HG03095 (cell line): ENCODE measurements at regions not wholly inside any gene's neighbourhood (a gene's known extent, or its start where the extent isn't known, plus 50 kb on each side); places are given as distances from the start of the nearest gene placed in this dataset.
"Not testable (repeated sequence)": the region's sequence is repeated elsewhere in the genome, so short reads cannot be mapped to it uniquely, and the experiment has no call there.

Experiments used
- ATAC-seq: cut with Tn5 transposase; IDR thresholded peaks from one replicate; pipeline ENCODE4 v1.9.1; 2021; ENCODE audit warnings: moderate library complexity; ENCODE audit not compliant: unreplicated experiment

DNA sequence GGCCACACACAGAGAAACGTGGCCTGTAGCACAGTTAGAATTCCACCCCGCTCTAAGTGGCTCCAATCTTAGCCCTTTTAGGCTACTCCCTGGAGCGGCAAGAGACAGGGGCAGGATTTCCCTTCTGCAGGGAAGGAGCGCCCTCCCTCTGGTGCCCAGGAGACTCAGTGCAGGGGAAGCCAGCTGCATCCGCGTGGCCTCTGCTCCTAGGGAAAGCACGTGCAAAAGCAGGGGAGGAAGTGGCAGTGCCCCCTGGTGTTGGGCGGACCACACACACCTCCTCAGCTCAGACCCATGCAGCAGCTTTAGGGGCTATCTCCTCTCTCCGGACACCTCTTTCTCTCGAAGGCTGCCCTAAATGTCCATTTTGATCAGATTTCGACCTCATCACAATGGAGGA lies 50.0 kb downstream of the SPRING1 start:
- ATAC-seq = no peak

- ATAC-seq = no peak
These were observed 53.0 kb downstream of the SPRING1 start for GRCh38 chr12:116684891-116685290.

- no peak for ATAC-seq
These were observed 60.6 kb downstream of the SPRING1 start for GRCh38 chr12:116677202-116677661.

DNA sequence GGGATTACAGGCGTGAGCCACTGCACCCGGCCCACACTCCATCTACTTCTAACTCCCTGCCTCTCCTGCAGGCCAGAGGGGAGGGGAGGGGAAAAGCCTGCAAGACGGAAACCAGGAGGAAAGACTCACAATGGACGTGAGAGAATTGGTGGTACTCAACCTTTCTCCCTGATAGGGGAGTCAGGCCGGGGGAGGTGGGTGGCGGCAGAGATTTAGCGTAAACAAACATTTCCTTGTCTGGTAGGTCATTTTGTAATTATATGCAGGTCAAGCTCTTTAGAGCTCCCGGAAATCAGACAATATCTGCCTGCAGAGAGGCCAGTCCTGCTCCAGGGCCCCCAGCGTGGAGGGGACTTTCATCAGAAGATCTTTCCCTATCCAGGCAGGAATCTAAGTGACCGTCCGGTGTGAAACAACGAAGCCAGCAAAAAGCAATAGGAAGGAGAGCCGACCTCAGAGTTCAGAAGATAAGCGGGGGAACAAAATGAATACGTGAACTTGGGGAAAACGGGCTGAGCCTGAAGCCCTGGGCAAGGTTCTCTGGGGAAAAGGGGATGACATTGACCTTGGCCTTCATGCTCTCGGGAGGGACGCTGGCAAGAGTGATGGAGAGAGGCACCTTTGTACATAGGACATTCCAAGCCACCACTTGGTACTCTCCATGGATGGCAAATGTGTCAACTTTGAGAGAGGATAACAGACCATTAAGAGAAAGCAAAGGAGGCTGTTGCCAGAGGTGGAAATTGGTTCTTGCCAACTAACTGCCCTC lies 62.3 kb downstream of the SPRING1 start:
- no peak for ATAC-seq

GRCh38 chr12:116674643-116675183 lies 63.2 kb downstream of the SPRING1 start:
- ATAC-seq = no peak

DNA sequence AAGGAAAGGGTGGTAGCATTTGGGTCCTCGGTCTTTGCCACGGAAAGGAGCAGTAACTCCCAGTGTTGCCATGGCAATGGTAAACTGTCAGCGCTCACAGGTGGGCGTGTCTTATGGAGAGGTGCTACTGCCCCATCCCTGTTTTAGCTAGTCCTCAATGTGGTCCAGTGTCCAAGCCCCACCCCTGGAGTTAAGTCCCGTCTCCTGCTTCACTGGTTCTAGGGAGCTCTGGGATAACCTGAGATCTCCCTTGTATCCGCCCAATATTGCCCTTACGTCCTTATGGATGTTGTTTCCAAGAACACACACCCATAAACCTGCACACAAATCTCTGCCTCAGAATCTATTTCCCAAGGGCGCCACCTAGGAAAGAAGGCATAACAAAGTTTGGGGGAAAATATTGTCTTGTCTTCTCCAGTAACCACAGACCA lies 64.2 kb downstream of the SPRING1 start:
- ATAC-seq = no peak

DNA sequence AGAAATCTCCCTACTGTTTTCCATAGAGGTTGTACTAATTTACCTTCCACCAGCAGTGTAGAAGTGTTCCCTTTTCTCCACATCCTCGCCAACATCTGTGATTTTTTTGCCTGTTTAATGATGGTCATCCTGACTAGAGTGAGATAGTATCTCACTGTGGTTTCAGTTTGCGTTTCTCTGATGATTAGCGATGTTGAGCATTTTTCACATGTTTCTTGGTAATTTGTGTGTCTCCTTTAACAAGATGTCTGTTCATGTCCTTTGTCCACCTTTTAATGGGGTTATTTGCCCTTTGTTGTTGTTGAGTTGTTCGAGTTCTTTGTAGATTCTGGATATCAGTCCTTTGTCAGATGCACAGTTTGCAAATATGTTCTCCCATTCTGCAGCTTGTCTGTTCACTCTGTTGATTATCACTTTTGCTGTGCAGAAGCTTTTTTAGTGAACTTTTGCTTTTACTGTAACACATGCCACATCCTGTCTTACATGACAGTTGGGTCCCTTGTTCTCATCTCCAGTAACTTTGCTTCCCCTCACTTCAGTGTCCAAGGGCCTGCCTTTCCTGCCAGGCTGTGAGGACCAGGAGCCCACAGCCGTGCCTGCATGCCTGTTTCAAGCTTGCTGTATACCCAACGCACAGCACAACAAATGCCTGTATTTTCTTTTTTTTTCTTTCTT lies 64.9 kb downstream of the SPRING1 start:
- ATAC-seq = peak; percentile 70

DNA sequence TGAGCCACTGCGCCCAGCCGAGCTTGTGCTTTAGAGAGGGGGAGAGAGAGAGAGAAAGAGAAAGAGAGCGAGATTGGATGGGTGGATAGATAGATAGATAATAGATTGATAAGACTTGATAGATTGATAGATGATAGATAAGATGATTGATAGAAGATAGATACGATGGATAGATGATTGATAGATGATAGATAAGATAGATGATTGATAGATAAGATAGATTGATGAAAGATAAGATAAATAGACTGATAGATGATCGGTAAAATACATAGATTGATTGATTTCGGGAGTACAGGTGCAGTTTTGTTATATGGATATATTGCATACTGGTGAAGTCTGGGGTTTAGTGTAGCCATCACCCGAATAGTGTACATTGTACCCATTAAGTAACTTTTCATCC lies 65.9 kb downstream of the SPRING1 start:
- no peak for ATAC-seq

- no peak for ATAC-seq
These were observed 67.0 kb downstream of the SPRING1 start for GRCh38 chr12:116670859-116671258.

GRCh38 chr12:116667752-116668151 lies 70.1 kb downstream of the SPRING1 start:
- no peak for ATAC-seq

GRCh38 chr12:116666829-116667228 lies 71.0 kb downstream of the SPRING1 start:
- ATAC-seq = not testable (repeated sequence)

- no peak for ATAC-seq
These were observed 71.6 kb downstream of the SPRING1 start for GRCh38 chr12:116666305-116666673.

GRCh38 chr12:116665666-116666304 lies 72.1 kb downstream of the SPRING1 start:
- ATAC-seq = no peak

GRCh38 chr12:116664085-116664484 lies 73.8 kb downstream of the SPRING1 start:
- no peak for ATAC-seq

- ATAC-seq = no peak
These were observed 75.2 kb downstream of the SPRING1 start for GRCh38 chr12:116662612-116663144.

DNA sequence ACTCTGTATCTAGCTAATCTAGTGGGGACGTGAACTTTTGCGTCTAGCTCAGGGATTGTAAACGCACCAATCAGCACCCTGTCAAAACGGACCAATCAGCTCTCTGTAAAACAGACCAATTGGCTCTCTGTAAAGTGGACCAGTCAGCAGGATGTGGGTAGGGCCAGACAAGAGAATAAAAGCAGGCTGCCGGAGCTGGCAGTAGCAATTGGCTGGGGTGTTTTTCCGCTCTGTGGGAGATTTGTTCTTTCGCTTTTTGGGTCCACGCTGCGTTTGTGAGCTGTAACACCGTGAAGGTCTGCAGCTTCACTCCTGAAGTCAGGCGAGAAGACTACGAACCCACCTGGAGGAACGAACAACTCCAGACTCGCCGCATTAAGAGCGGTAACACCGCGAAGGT lies 76.5 kb downstream of the SPRING1 start:
- ATAC-seq = no peak

DNA sequence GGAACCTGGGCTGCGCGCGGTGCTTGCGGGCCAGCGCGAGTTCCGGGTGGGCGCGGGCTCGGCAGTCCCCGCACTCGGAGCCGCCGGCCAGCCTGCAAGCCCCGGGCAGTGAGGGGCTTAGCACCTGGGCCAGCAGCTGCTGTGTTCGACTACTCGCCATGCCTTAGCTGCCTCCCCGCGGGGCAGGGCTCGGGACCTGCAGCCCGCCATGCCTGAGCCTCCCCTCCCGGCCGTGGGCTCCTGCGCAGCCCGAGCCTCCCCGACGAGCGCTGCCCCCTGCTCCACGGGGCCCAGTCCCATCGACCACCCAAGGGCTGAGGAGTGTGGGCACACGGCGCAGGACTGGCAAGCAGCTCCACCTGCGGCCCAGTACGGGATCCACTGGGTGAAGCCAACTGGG lies 77.1 kb downstream of the SPRING1 start:
- ATAC-seq = not testable (repeated sequence)

DNA sequence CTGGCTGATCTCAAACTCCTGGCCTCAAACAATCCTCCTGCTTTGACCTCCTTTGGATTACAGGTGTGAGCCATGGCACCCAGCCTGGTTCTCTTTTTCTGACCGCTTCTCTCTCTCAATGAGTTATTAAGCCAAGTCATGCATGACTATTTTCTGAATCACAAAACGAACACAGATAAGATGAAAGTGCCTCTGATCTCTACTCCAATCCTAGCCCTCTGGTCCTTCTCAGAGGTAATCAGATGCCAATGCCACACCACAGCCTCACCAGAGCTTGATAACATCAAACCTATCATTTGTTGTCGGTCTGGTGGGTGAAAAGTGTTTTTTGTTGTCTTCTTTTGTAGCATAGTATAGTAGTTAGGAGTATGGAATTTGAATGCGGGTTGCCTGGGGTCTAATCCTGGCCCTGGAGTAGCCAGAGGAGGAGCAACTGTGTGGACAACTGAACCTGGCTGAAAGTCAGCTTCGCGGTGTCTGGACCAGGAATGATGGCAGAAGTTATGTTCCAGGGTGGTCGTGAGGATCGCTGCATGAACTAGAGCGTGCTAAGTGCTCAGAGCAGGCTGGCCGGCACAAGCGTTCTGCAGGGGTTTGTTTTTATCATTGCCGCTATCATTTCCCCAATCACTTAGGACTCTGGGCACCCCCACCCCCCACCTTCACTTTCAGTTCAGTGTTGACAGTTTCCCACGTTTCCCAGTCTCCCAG lies 77.9 kb downstream of the SPRING1 start:
- ATAC-seq = no peak

GRCh38 chr12:116657921-116658495 lies 79.9 kb downstream of the SPRING1 start:
- no peak for ATAC-seq

DNA sequence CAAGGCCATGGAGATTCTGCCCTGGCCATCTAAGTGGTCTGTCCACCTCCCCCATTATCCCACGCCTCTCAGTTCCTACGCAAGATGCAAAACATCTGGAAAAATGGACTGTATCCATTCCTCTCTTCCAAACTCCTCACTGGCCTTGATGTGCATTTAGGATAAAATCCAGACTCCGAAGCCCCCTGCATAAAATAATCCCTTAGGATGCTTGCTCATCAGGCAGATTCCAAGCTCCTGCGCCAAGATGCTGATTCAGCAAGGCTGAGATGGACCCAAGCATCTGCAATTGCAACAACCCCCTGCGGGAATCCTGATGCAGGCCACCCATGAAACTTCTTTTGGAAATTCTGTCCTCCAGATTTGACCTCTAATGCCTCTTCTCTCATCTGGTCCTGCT lies 81.6 kb downstream of the SPRING1 start:
- no peak for ATAC-seq
